Tibial artery (tissue), 4 donors: ENCODE measurements at regions not wholly inside any gene's neighbourhood (a gene's known extent, or its start where the extent isn't known, plus 50 kb on each side); places are given as distances from the start of the nearest gene placed in this dataset.

Source experiments
- DNase-seq, 2 donors: peaks; one replicate each; pipeline ENCODE4 v3.0.0-alpha.2; 2019
- H3K27ac ChIP-seq, 2 donors: fragments of 200-600 bp; sonication (generic) in 1 of 2; 1 replicate in 1 of 2; 2 replicates in 1 of 2; pipeline ENCODE4 v1.5.1; 2018 to 2019; ENCODE audit warnings: mild to moderate bottlenecking in 1 of 2
- H3K27me3 ChIP-seq, 2 donors: fragments of 200-600 bp; sonication (generic) in 1 of 2; one replicate each; pipeline versions ENCODE4 v1.5.1 to v1.6.0; 2016 to 2019
- H3K36me3 ChIP-seq, 3 donors: fragments of 200-600 bp; sonication (generic) in 2 of 3; one replicate each; pipeline ENCODE4 v1.5.1; 2016 to 2019; ENCODE audit warnings: mild to moderate bottlenecking in 2 of 3
- H3K4me1 ChIP-seq, 4 donors: fragments of 200-600 bp; sonication (generic) in 2 of 4; 1 replicate in 3 of 4; 2 replicates in 1 of 4; pipeline ENCODE4 v1.5.1; 2016 to 2019
- H3K4me3 ChIP-seq, 2 donors: fragments of 200-600 bp; sonication (generic) in 1 of 2; 1 replicate in 1 of 2; 2 replicates in 1 of 2; pipeline ENCODE4 v1.5.1; 2018 to 2019; ENCODE audit warnings: mild to moderate bottlenecking in 2 of 2
- H3K9me3 ChIP-seq, 3 donors: fragments of 200-600 bp; sonication (generic) in 1 of 3; one replicate each; pipeline ENCODE4 v1.5.1; 2016 to 2019
- intact Hi-C: fragments of 100-400 bp; cut with DNase I; formaldehyde crosslinking; loops from one replicate; pipeline ENCODE4 v1.15.0; 2023; ENCODE audit warnings: low total_unique reads
- TF ChIP-seq, protein P1 (sequence below), 2 experiments: fragments of 200-600 bp in 1 of 2; fragments of 450-650 bp in 1 of 2; IDR thresholded peaks; one replicate each; pipeline ENCODE4 v1.5.1; 2017 to 2019; ENCODE audit warnings: antibody characterized with exemption in 2 of 2, mild to moderate bottlenecking in 1 of 2, moderate library complexity in 1 of 2

DNA sequence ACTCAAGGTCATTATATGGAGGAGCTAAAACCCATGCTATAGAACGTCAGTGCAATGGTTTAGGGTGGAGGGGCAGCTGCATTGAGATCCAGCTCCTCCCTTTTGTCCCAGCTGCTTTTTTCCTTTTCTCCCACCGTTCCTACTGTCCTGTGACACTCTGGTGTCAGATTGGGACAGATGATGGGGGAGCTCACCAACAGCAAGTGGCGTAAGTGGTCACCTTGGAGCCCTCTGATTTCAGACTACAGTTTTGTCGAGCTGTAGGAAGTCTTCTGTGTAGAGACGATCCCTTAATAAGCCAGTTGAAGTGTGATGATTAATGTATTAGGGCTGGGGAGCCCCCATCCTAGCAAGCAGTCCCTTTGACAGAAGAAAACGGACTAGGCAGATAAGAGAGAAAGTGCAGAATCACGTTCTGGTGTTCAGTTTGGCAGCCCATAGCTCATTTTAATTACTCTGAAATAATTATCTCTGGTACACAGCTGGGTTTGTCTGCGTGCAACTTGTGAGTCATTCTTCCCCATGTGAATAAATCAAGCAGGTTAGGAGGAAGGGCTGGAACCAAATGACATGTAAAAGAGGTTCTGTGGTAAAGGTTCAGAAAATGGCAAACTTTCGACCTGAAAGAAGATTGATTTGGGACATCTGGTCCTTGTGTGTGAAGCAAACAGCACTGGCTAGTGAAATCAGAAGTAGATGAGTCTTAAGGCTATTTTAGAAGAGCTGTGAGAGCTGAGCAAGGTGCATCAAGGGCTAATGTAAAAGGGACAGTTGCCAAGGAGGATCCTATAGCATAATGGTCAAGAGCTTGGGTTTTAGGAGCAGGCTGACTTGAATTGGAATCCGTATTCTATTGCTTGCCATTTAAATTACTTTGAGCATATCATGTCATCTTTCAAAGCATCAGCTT lies 241.4 kb downstream of the EDEM1 start:
- intact Hi-C loops = no loop called here
- TF ChIP-seq, protein P1, sequence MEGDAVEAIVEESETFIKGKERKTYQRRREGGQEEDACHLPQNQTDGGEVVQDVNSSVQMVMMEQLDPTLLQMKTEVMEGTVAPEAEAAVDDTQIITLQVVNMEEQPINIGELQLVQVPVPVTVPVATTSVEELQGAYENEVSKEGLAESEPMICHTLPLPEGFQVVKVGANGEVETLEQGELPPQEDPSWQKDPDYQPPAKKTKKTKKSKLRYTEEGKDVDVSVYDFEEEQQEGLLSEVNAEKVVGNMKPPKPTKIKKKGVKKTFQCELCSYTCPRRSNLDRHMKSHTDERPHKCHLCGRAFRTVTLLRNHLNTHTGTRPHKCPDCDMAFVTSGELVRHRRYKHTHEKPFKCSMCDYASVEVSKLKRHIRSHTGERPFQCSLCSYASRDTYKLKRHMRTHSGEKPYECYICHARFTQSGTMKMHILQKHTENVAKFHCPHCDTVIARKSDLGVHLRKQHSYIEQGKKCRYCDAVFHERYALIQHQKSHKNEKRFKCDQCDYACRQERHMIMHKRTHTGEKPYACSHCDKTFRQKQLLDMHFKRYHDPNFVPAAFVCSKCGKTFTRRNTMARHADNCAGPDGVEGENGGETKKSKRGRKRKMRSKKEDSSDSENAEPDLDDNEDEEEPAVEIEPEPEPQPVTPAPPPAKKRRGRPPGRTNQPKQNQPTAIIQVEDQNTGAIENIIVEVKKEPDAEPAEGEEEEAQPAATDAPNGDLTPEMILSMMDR (IDR thresholded peaks at IDR 0.05) = no peak
- Histone ChIP-seq H3K9me3 (no peaks in the 10 kb centered on the region), H3K27me3 (peaks cover 0 to 3% of the 10 kb centered on the region in 2 donors), H3K36me3 (no peaks in the 10 kb centered on the region), H3K4me1 (no peaks in the 10 kb centered on the region), H3K4me3 (no peak overlapping the region), H3K27ac (no peak overlapping the region)
- no peak for DNase-seq

DNA sequence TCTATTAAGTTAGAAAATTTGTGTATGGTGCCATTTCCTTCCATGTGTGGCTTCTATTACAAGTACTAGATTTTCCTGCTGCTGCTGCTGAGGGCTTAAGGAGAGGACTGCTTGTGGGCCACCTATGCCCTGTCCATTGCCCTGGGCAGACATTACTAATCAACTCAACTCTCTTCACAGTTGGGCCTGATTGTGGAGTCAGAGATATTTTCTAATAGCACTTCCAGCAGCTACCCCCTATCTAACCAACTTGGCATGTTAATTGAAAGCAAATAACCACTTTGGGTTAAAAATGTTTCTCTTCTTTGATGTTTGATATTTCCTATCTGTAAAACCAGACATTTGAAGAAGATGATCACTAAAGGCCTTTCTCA lies 242.0 kb downstream of the EDEM1 start:
- Histone ChIP-seq H3K27ac (no peak overlapping the region), H3K4me3 (no peak overlapping the region), H3K36me3 (no peaks in the 10 kb centered on the region), H3K9me3 (no peaks in the 10 kb centered on the region), H3K4me1 (no peaks in the 10 kb centered on the region), H3K27me3 (peaks cover 0 to 3% of the 10 kb centered on the region in 2 donors)
- intact Hi-C loops = no loop called here
- DNase-seq = no peak
- TF ChIP-seq, protein P1 (IDR thresholded peaks at IDR 0.05) = no peak

DNA sequence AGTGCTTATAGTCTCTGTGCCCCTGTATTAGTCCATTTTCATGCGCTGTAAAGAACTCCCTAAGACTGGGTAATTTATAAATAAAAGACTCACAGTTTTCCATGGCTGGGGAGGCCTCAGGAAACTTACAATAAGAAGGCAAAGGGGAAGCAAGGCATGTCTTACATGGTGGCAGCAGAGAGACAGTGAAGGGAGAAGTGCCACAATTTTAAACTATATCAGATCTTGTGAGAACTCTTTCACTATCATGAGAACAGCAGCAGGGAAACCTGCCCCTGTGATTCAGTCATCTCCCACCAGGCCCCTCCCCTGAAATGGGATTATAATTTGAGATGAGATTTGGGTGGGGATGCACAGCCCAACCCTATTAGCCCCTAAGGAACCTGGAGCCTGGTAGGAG lies 243.2 kb downstream of the EDEM1 start:
- DNase-seq = no peak
- Histone ChIP-seq H3K4me3 (no peak overlapping the region), H3K4me1 (no peaks in the 10 kb centered on the region), H3K27ac (no peak overlapping the region), H3K36me3 (no peaks in the 10 kb centered on the region), H3K27me3 (peaks cover 0 to 3% of the 10 kb centered on the region in 2 donors), H3K9me3 (no peaks in the 10 kb centered on the region)
- intact Hi-C loops = no loop called here
- TF ChIP-seq, protein P1 (IDR thresholded peaks at IDR 0.05) = no peak

DNA sequence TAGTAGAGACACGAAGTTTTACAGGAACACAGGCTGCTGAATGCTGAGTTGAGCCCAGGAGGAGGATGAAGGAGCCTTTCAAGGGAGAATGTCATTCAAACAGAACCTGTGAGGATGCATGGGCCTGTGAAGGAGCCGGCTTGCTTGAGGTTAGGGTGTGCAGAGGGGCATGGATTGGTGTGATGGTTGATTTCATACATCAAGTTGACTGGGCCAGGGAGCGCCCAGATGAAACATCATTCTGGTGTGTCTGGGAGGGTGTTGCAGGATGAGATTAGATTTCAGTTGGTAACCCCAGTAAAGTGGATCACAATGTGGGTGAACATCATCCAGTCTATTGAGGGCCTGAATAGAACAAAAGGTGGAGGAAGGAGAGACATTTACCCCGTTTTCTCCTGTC lies 243.6 kb downstream of the EDEM1 start:
- Histone ChIP-seq H3K27me3 (peaks cover 0 to 3% of the 10 kb centered on the region in 2 donors), H3K4me1 (no peaks in the 10 kb centered on the region), H3K27ac (no peak overlapping the region), H3K36me3 (no peaks in the 10 kb centered on the region), H3K4me3 (no peak overlapping the region), H3K9me3 (no peaks in the 10 kb centered on the region)
- no peak for DNase-seq
- TF ChIP-seq, protein P1 (IDR thresholded peaks at IDR 0.05) = no peak
- intact Hi-C loops = no loop called here

DNA sequence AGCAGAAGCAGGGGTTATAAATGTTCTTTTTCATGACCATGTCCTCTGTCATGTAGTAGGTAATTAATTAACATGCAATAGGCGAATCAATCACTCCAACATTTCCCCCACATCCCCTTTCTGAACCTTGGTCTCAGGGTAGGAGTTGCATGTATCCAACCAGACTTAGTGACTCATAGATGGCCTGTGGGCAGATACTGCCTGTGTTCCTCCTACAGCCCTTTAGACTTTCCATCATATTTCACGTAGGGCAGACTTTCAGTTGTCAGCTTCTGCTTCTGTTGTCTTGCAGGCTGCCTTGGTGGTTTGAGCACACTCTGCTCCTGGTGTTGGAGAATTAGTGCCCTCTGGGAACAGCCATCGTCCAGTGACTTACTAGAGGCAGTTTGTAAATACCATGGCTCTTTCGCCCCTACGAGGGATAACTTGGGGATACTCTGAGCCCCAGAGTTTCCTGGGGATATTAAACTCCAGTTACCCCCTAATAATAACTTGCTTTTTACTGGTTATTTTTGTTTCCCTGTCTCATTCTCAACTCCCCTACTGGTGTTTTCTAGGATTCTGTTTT lies 244.4 kb downstream of the EDEM1 start:
- no peaks in the 10 kb centered on the region for H3K4me1 ChIP-seq
- no peaks in the 10 kb centered on the region for H3K36me3 ChIP-seq
- no peak overlapping the region for H3K4me3 ChIP-seq
- TF ChIP-seq, protein P1 (IDR thresholded peaks at IDR 0.05) = no peak
- H3K27me3 ChIP-seq = peaks cover 0 to 3% of the 10 kb centered on the region in 2 donors
- H3K9me3 ChIP-seq = no peaks in the 10 kb centered on the region
- H3K27ac ChIP-seq = no peak overlapping the region
- DNase-seq = no peak
- intact Hi-C loops = no loop called here
